ENCODE measurements at regions not wholly inside any gene's neighbourhood (a gene's known extent, or its start where the extent isn't known, plus 50 kb on each side); places are given as distances from the start of the nearest gene placed in this dataset.

- TF ChIP-seq EZH2 (IDR thresholded peaks at IDR 0.05; ENCODE audit: insufficient read depth, poor library complexity, severe bottlenecking) (no peak), EZH2phosphoT487 (IDR thresholded peaks at IDR 0.05; ENCODE audit: insufficient read depth, low read depth) (no peak)
Observed at GRCh38 chr1:118322331-118322730, 137.3 kb upstream of the SPAG17 start.

Measured in GM23248 (cell line).